H1 (cell line): ENCODE measurements at regions not wholly inside any gene's neighbourhood (a gene's known extent, or its start where the extent isn't known, plus 50 kb on each side); places are given as distances from the start of the nearest gene placed in this dataset.

Experiments used
- EGR1 ChIP-seq: IDR thresholded peaks from 2 replicates; pipeline ENCODE4 v1.6.1; 2011; ENCODE audit warnings: low read depth, low read length, borderline replicate concordance
- JUND ChIP-seq: IDR thresholded peaks from 2 replicates; pipeline ENCODE4 v1.6.1; 2011; ENCODE audit warnings: mild to moderate bottlenecking, improper control_type of control experiment, low read length
- SIN3A ChIP-seq, 2 experiments: IDR thresholded peaks in 1 of 2; conservative IDR thresholded peaks in 1 of 2; 2 replicates each; pipeline ENCODE4 v1.6.1; 2011 to 2012; ENCODE audit warnings: low read length in 2 of 2, improper control_type of control experiment in 1 of 2, low read depth in 1 of 2, mild to moderate bottlenecking in 1 of 2
- SRF ChIP-seq: IDR thresholded peaks from 2 replicates; pipeline ENCODE4 v1.6.1; 2011; ENCODE audit warnings: mild to moderate bottlenecking, low read depth, low read length, moderate library complexity
- TEAD4 ChIP-seq: IDR thresholded peaks from 2 replicates; pipeline ENCODE4 v1.6.1; 2012; ENCODE audit warnings: low read depth, low read length, inconsistent platforms, mixed read lengths
- TF ChIP-seq, protein P1 (sequence below), 3 experiments: IDR thresholded peaks; 1 replicate in 2 of 3; 2 replicates in 1 of 3; pipeline versions ENCODE4 v1.5.1 to v1.6.1; 2011; ENCODE audit warnings: low read length in 3 of 3, mild to moderate bottlenecking in 3 of 3, inconsistent platforms in 2 of 3, low read depth in 1 of 3, moderate library complexity in 1 of 3; ENCODE audit not compliant: insufficient read depth in 1 of 3; ENCODE audit errors: control extremely low read depth in 1 of 3

- TF ChIP-seq SRF (no peak), JUND (no peak), EGR1 (no peak), SIN3A (conservative IDR thresholded peaks at IDR 0.05 in 1 of 2, IDR thresholded peaks at IDR 0.05 in 1 of 2; ENCODE audit: low read depth in 1 of 2, low read length in 2 of 2) (no peak), TEAD4 (no peak)
- TF ChIP-seq, protein P1, sequence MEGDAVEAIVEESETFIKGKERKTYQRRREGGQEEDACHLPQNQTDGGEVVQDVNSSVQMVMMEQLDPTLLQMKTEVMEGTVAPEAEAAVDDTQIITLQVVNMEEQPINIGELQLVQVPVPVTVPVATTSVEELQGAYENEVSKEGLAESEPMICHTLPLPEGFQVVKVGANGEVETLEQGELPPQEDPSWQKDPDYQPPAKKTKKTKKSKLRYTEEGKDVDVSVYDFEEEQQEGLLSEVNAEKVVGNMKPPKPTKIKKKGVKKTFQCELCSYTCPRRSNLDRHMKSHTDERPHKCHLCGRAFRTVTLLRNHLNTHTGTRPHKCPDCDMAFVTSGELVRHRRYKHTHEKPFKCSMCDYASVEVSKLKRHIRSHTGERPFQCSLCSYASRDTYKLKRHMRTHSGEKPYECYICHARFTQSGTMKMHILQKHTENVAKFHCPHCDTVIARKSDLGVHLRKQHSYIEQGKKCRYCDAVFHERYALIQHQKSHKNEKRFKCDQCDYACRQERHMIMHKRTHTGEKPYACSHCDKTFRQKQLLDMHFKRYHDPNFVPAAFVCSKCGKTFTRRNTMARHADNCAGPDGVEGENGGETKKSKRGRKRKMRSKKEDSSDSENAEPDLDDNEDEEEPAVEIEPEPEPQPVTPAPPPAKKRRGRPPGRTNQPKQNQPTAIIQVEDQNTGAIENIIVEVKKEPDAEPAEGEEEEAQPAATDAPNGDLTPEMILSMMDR (IDR thresholded peaks at IDR 0.05; ENCODE audit: control extremely low read depth in 1 of 3, insufficient read depth in 1 of 3, low read depth in 1 of 3, low read length in 3 of 3), result no peak
Observed at GRCh38 chr16:86457501-86458148, 52.7 kb upstream of the FOXF1 start (continued).
